Mucosa of rectum (tissue), 2 donors: ENCODE measurements at regions not wholly inside any gene's neighbourhood (a gene's known extent, or its start where the extent isn't known, plus 50 kb on each side); places are given as distances from the start of the nearest gene placed in this dataset.
A peak's percentile ranks its signal among the peaks of the same experiment; 100 is the strongest.

Experiments used
- H3K27ac ChIP-seq, 2 donors: one replicate each; pipeline ENCODE4 v1.7.0; 2013; ENCODE audit warnings: inconsistent platforms in 2 of 2, low read depth in 2 of 2, low read length in 2 of 2
- H3K27me3 ChIP-seq, 2 donors: one replicate each; pipeline ENCODE4 v1.7.0; 2013; ENCODE audit warnings: low read length in 2 of 2; ENCODE audit not compliant: control insufficient read depth in 2 of 2, insufficient read depth in 2 of 2
- H3K36me3 ChIP-seq, 2 donors: one replicate each; pipeline ENCODE4 v1.7.0; 2013; ENCODE audit warnings: low read length in 2 of 2; ENCODE audit not compliant: control insufficient read depth in 2 of 2, insufficient read depth in 2 of 2
- H3K4me1 ChIP-seq, 2 donors: one replicate each; pipeline ENCODE4 v1.7.0; 2013; ENCODE audit warnings: low read length in 2 of 2, mild to moderate bottlenecking in 1 of 2; ENCODE audit not compliant: control insufficient read depth in 2 of 2, insufficient read depth in 2 of 2
- H3K4me3 ChIP-seq, 2 donors: one replicate each; pipeline ENCODE4 v1.7.0; 2013; ENCODE audit warnings: low read length in 2 of 2
- H3K9ac ChIP-seq, 2 donors: one replicate each; pipeline ENCODE4 v1.7.0; 2013; ENCODE audit warnings: low read length in 2 of 2, low read depth in 1 of 2, mild to moderate bottlenecking in 1 of 2
- H3K9me3 ChIP-seq, 2 donors: one replicate each; pipeline ENCODE4 v1.7.0; 2013; ENCODE audit warnings: low read length in 2 of 2; ENCODE audit not compliant: control insufficient read depth in 2 of 2
- donor health status: healthy.
- donor health status: Normal muscosa, but diverticular disease.

GRCh38 chr12:4111010-4111409 lies 162.6 kb upstream of the CCND2 start:
- Histone ChIP-seq H3K4me1 (peaks cover 5 to 13% of the 10 kb centered on the region in 2 donors), H3K9ac (no peak overlapping the region), H3K4me3 (no peak overlapping the region), H3K36me3 (no peaks in the 10 kb centered on the region), H3K27me3 (no peaks in the 10 kb centered on the region), H3K27ac (no peak overlapping the region), H3K9me3 (no peaks in the 10 kb centered on the region)

GRCh38 chr12:4109826-4110225 lies 163.7 kb upstream of the CCND2 start:
- H3K9ac ChIP-seq: no peak overlapping the region
- H3K9me3 ChIP-seq: no peaks in the 10 kb centered on the region
- H3K4me1 ChIP-seq: peaks cover 0 to 6% of the 10 kb centered on the region in 2 donors
- no peak overlapping the region for H3K27ac ChIP-seq
- H3K27me3 ChIP-seq: no peaks in the 10 kb centered on the region
- no peaks in the 10 kb centered on the region for H3K36me3 ChIP-seq
- H3K4me3 ChIP-seq: no peak overlapping the region

GRCh38 chr12:4108803-4109345 lies 164.7 kb upstream of the CCND2 start:
- Histone ChIP-seq H3K9me3 (no peaks in the 10 kb centered on the region), H3K9ac (no peak overlapping the region), H3K36me3 (no peaks in the 10 kb centered on the region), H3K27ac (no peak overlapping the region), H3K4me1 (peaks cover 0 to 6% of the 10 kb centered on the region in 2 donors), H3K27me3 (no peaks in the 10 kb centered on the region), H3K4me3 (no peak overlapping the region)

GRCh38 chr12:4107911-4108697 lies 165.5 kb upstream of the CCND2 start:
- Histone ChIP-seq H3K4me1 (peaks cover 0 to 6% of the 10 kb centered on the region in 2 donors), H3K27ac (no peak overlapping the region), H3K9ac (no peak overlapping the region)

GRCh38 chr12:4107436-4107878 lies 166.1 kb upstream of the CCND2 start:
- no peak overlapping the region for H3K9ac ChIP-seq
- peak overlapping the region in 1 of 2 donors; percentile 28 for H3K4me3 ChIP-seq
- H3K4me1 ChIP-seq: peaks cover 0 to 6% of the 10 kb centered on the region in 2 donors
- no peaks in the 10 kb centered on the region for H3K9me3 ChIP-seq
- no peak overlapping the region for H3K27ac ChIP-seq
- no peaks in the 10 kb centered on the region for H3K27me3 ChIP-seq
- no peaks in the 10 kb centered on the region for H3K36me3 ChIP-seq

More at GRCh38 chr12:4107911-4108697, 165.5 kb upstream of the CCND2 start:
- Histone ChIP-seq H3K9me3 (no peaks in the 10 kb centered on the region), H3K4me3 (no peak overlapping the region), H3K36me3 (no peaks in the 10 kb centered on the region), H3K27me3 (no peaks in the 10 kb centered on the region)

DNA sequence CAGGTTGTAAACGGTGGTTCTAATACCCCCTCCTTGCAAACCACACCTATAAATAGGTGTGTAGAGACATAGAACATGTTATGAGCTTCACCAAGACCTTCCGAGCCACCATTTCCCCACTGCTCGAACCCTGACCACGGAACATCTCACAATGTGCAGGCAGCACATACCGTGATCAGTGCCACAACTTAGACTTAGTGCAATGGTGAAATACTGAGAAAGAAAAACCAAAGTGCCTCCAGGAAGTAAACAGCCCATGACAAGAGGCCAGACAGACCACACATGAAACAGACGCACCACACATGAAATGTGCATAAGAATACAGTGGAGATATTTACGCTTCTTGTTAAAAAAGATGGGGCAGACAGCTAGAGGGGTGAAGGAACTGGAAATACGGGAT lies 166.9 kb upstream of the CCND2 start:
- no peak overlapping the region for H3K27ac ChIP-seq
- no peak overlapping the region for H3K9ac ChIP-seq
- H3K36me3 ChIP-seq: no peaks in the 10 kb centered on the region
- no peaks in the 10 kb centered on the region for H3K9me3 ChIP-seq
- no peaks in the 10 kb centered on the region for H3K27me3 ChIP-seq
- H3K4me1 ChIP-seq: peaks cover 0 to 6% of the 10 kb centered on the region in 2 donors
- H3K4me3 ChIP-seq: no peak overlapping the region

DNA sequence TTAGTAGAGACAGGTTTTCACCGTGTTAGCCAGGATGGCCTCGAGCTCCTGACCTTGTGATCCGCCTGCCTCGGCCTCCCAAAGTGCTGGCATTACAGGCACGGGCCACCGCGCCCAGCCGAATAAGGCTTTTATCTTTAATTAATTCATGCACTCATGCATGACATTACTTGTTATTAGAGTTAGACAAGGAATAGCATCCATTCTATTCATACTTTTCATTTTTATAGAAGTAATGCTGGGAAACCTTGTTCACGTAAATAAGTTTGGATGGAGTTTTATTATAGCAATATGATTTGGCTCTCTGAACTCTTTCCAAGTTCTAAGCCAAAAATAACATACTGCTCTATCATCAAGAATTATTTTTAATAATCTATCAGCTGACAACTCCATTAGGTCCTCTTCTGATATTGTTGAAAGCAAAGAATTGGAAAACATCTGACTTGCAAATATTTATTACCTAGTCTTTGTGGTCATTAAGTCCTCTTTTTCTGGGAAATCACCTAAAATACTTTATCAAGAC lies 168.8 kb upstream of the CCND2 start:
- Histone ChIP-seq H3K9ac (no peak overlapping the region), H3K27ac (no peak overlapping the region), H3K9me3 (no peaks in the 10 kb centered on the region), H3K36me3 (no peaks in the 10 kb centered on the region), H3K4me1 (peaks cover 0 to 6% of the 10 kb centered on the region in 2 donors), H3K27me3 (no peaks in the 10 kb centered on the region), H3K4me3 (no peak overlapping the region)

GRCh38 chr12:4099276-4099675 lies 174.3 kb upstream of the CCND2 start:
- Histone ChIP-seq H3K4me1 (no peaks in the 10 kb centered on the region), H3K9me3 (no peaks in the 10 kb centered on the region), H3K27ac (no peak overlapping the region), H3K4me3 (no peak overlapping the region), H3K9ac (no peak overlapping the region), H3K27me3 (no peaks in the 10 kb centered on the region), H3K36me3 (no peaks in the 10 kb centered on the region)

GRCh38 chr12:4091016-4091743 lies 182.4 kb upstream of the CCND2 start:
- Histone ChIP-seq H3K4me1 (no peaks in the 10 kb centered on the region), H3K27ac (no peak overlapping the region), H3K27me3 (no peaks in the 10 kb centered on the region)

GRCh38 chr12:4089956-4090355 lies 183.6 kb upstream of the CCND2 start:
- Histone ChIP-seq H3K27me3 (no peaks in the 10 kb centered on the region), H3K27ac (no peak overlapping the region), H3K4me3 (no peak overlapping the region), H3K36me3 (no peaks in the 10 kb centered on the region), H3K9me3 (no peaks in the 10 kb centered on the region), H3K9ac (no peak overlapping the region), H3K4me1 (no peaks in the 10 kb centered on the region)

More at GRCh38 chr12:4091016-4091743, 182.4 kb upstream of the CCND2 start:
- no peak overlapping the region for H3K4me3 ChIP-seq
- H3K36me3 ChIP-seq: no peaks in the 10 kb centered on the region
- H3K9me3 ChIP-seq: no peaks in the 10 kb centered on the region
- H3K9ac ChIP-seq: no peak overlapping the region
